SK-N-SH treated with all-trans-retinoic acid at 6 μM for 48 hours (cell line): ENCODE measurements at regions not wholly inside any gene's neighbourhood (a gene's known extent, or its start where the extent isn't known, plus 50 kb on each side); places are given as distances from the start of the nearest gene placed in this dataset.

Source experiments
- ATAC-seq: fragments of 200-7000 bp; cut with Tn5 transposase; 3 replicates; pipeline ENCODE4 v1.9.1; 2020; ENCODE audit warnings: mild to moderate bottlenecking, moderate library complexity
- ARNTL ChIP-seq: fragments of 450-650 bp; formaldehyde crosslinking; IDR thresholded peaks from 2 replicates; pipeline ENCODE4 v1.5.0; 2020; ENCODE audit warnings: low read depth, mild to moderate bottlenecking, moderate library complexity, borderline replicate concordance
- BACH2 ChIP-seq: fragments of 250-450 bp; sonication (Bioruptor Pico); IDR thresholded peaks from 2 replicates; pipeline ENCODE4 v1.9.0; 2021; ENCODE audit warnings: mild to moderate bottlenecking, borderline replicate concordance
- CSDC2 ChIP-seq: fragments of 250-450 bp; sonication (Bioruptor Pico); IDR thresholded peaks from 2 replicates; pipeline ENCODE4 v1.5.0; 2020; ENCODE audit warnings: mild to moderate bottlenecking, moderate library complexity
- CSRNP3 ChIP-seq: fragments of 250-450 bp; sonication (Bioruptor Pico); IDR thresholded peaks from 2 replicates; pipeline ENCODE4 v1.5.1; 2021; ENCODE audit warnings: mild to moderate bottlenecking, moderate library complexity
- GLIS3 ChIP-seq: fragments of 250-450 bp; sonication (Bioruptor Pico); IDR thresholded peaks from 2 replicates; pipeline ENCODE4 v1.5.0; 2020; ENCODE audit warnings: mild to moderate bottlenecking, moderate library complexity
- OSR1 ChIP-seq: fragments of 250-450 bp; sonication (Bioruptor Pico); IDR thresholded peaks from 2 replicates; pipeline ENCODE4 v1.8.0; 2022; ENCODE audit warnings: moderate library complexity, mild to moderate bottlenecking, inconsistent platforms
- POU6F1 ChIP-seq: fragments of 250-450 bp; sonication (Bioruptor Pico); IDR thresholded peaks from 2 replicates; pipeline ENCODE4 v1.8.0; 2021; ENCODE audit warnings: low read depth, mild to moderate bottlenecking, moderate library complexity, borderline replicate concordance
- PPARA ChIP-seq: fragments of 250-450 bp; sonication (Bioruptor Pico); IDR thresholded peaks from 2 replicates; pipeline ENCODE4 v1.5.0; 2020; ENCODE audit warnings: mild to moderate bottlenecking, borderline replicate concordance
- SNAI2 ChIP-seq: fragments of 250-450 bp; sonication (Bioruptor Pico); IDR thresholded peaks from 2 replicates; pipeline ENCODE4 v1.5.0; 2020; ENCODE audit warnings: mild to moderate bottlenecking, moderate library complexity
- TCF4 ChIP-seq: fragments of 250-450 bp; sonication (Bioruptor Pico); IDR thresholded peaks from 2 replicates; pipeline ENCODE4 v1.8.0; 2021; ENCODE audit warnings: mild to moderate bottlenecking, moderate library complexity, borderline replicate concordance
- TOX ChIP-seq: fragments of 250-450 bp; sonication (Bioruptor Pico); IDR thresholded peaks from 2 replicates; pipeline ENCODE4 v1.8.0; 2021; ENCODE audit warnings: mild to moderate bottlenecking, moderate library complexity, borderline replicate concordance
- TSHZ2 ChIP-seq: fragments of 250-450 bp; sonication (Bioruptor Pico); IDR thresholded peaks from 2 replicates; pipeline ENCODE4 v1.5.0; 2020; ENCODE audit warnings: mild to moderate bottlenecking, moderate library complexity
- ZC3H10 ChIP-seq: fragments of 250-450 bp; sonication (Bioruptor Pico); IDR thresholded peaks from 2 replicates; pipeline ENCODE4 v1.5.1; 2021; ENCODE audit warnings: mild to moderate bottlenecking, moderate library complexity
- ZFP3 ChIP-seq: fragments of 250-450 bp; sonication (Bioruptor Pico); IDR thresholded peaks from 2 replicates; pipeline ENCODE4 v1.5.0; 2020; ENCODE audit warnings: mild to moderate bottlenecking, moderate library complexity
- ZFP30 ChIP-seq: fragments of 450-650 bp; formaldehyde crosslinking; IDR thresholded peaks from 2 replicates; pipeline ENCODE4 v1.5.0; 2022; ENCODE audit warnings: mild to moderate bottlenecking, moderate library complexity
- ZNF70 ChIP-seq: fragments of 450-650 bp; formaldehyde crosslinking; IDR thresholded peaks from 2 replicates; pipeline ENCODE4 v1.5.0; 2020; ENCODE audit warnings: mild to moderate bottlenecking, moderate library complexity
- ZNF8 ChIP-seq: fragments of 450-650 bp; formaldehyde crosslinking; IDR thresholded peaks from 2 replicates; pipeline ENCODE4 v1.5.0; 2020; ENCODE audit warnings: mild to moderate bottlenecking, moderate library complexity
- TF ChIP-seq, protein P1 (sequence below): fragments of 250-450 bp; sonication (Bioruptor Pico); IDR thresholded peaks from 2 replicates; pipeline ENCODE4 v1.5.1; 2020; ENCODE audit warnings: low read depth, mild to moderate bottlenecking, moderate library complexity
- TF ChIP-seq, protein P2 (sequence below): fragments of 250-450 bp; sonication (Bioruptor Pico); IDR thresholded peaks from 2 replicates; pipeline ENCODE4 v1.8.0; 2020; ENCODE audit warnings: mild to moderate bottlenecking, moderate library complexity, borderline replicate concordance

GRCh38 chr10:128614802-128615553 lies 488.8 kb upstream of the MKI67 start:
- TF ChIP-seq, protein P1, sequence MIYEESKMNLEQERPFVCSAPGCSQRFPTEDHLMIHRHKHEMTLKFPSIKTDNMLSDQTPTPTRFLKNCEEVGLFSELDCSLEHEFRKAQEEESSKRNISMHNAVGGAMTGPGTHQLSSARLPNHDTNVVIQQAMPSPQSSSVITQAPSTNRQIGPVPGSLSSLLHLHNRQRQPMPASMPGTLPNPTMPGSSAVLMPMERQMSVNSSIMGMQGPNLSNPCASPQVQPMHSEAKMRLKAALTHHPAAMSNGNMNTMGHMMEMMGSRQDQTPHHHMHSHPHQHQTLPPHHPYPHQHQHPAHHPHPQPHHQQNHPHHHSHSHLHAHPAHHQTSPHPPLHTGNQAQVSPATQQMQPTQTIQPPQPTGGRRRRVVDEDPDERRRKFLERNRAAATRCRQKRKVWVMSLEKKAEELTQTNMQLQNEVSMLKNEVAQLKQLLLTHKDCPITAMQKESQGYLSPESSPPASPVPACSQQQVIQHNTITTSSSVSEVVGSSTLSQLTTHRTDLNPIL (CRISPR knock-in tag) = no peak
- TF ChIP-seq ZFP30 = no peak
- TF ChIP-seq PPARA (CRISPR knock-in tag) = no peak
- no peak for TF ChIP-seq BACH2 (CRISPR knock-in tag)
- no peak for TF ChIP-seq CSDC2 (CRISPR knock-in tag)
- no peak for TF ChIP-seq TSHZ2 (CRISPR knock-in tag)
- TF ChIP-seq OSR1 (CRISPR knock-in tag) = no peak
- TF ChIP-seq, all 23 proteins: peak for 0
- ATAC-seq = no peak

DNA sequence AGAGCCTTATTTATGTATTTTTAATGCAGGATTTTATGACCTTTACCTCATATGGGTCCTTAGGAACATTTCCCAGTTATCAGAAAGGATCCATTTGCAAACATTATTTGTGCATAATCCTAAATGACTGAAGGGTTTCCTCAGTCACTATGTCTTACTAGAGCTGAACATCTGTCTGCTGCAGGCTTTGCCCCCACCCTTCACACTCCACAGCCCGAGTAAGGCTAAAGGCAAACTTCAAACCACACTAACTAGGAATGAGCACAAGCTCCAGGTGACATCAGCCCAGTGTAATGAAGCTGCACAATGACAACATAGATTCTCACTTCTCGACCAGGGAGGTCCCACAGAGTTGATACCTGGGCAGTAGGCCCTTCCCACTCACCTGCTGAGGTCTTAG lies 491.3 kb upstream of the MKI67 start:
- no peak for TF ChIP-seq POU6F1 (CRISPR knock-in tag)
- no peak for ATAC-seq

DNA sequence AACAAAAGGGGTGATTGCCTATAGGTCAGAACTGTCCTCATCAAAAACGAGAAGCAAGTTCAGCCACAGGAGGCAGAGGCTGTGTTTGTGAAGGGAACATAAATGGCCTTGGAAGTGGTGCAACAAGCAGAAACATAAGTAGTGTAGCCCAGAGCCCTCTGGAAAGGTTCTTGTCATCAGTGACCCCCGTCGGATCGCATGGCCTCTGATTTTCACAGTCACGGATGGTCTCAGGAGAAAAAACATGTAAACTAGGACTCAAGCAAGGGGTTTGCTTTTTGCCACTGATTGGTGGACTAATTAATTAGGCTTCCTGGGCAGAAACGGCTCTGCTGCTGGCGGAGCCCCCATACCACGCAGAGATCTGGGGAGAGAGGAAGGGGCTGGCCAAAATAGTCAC lies 496.5 kb upstream of the MKI67 start:
- ATAC-seq = no peak
- TF ChIP-seq PPARA (CRISPR knock-in tag) = no peak

GRCh38 chr10:128623776-128624175 lies 497.6 kb upstream of the MKI67 start:
- ATAC-seq = no peak
- TF ChIP-seq ARNTL (CRISPR knock-in tag) (no peak), TOX (CRISPR knock-in tag) (no peak), TSHZ2 (CRISPR knock-in tag) (no peak), ZC3H10 (no peak), OSR1 (CRISPR knock-in tag) (no peak), BACH2 (CRISPR knock-in tag) (no peak), POU6F1 (CRISPR knock-in tag) (no peak), ZNF8 (no peak), ZNF70 (CRISPR knock-in tag) (no peak), ZFP3 (no peak), ZFP30 (no peak), GLIS3 (CRISPR knock-in tag) (no peak), CSRNP3 (CRISPR knock-in tag) (no peak), SNAI2 (CRISPR knock-in tag) (no peak), TCF4 (CRISPR knock-in tag) (no peak), PPARA (CRISPR knock-in tag) (no peak)
- TF ChIP-seq, protein P2, sequence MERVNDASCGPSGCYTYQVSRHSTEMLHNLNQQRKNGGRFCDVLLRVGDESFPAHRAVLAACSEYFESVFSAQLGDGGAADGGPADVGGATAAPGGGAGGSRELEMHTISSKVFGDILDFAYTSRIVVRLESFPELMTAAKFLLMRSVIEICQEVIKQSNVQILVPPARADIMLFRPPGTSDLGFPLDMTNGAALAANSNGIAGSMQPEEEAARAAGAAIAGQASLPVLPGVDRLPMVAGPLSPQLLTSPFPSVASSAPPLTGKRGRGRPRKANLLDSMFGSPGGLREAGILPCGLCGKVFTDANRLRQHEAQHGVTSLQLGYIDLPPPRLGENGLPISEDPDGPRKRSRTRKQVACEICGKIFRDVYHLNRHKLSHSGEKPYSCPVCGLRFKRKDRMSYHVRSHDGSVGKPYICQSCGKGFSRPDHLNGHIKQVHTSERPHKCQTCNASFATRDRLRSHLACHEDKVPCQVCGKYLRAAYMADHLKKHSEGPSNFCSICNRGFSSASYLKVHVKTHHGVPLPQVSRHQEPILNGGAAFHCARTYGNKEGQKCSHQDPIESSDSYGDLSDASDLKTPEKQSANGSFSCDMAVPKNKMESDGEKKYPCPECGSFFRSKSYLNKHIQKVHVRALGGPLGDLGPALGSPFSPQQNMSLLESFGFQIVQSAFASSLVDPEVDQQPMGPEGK (CRISPR knock-in tag) = no peak
- TF ChIP-seq, protein P1 (CRISPR knock-in tag) = no peak
